IPS DF 6.9 (cell line): ENCODE measurements at regions not wholly inside any gene's neighbourhood (a gene's known extent, or its start where the extent isn't known, plus 50 kb on each side); places are given as distances from the start of the nearest gene placed in this dataset.

Source experiments
- DNase-seq: peaks from one replicate; pipeline ENCODE4 v3.0.0-alpha.2; 2013; ENCODE audit warnings: low read depth, low spot score
- H3K27ac ChIP-seq: one replicate; pipeline ENCODE4 v1.5.1; 2013; ENCODE audit warnings: low read length, control low read depth
- H3K27me3 ChIP-seq: 2 replicates; pipeline ENCODE4 v1.6.1; 2013; ENCODE audit warnings: mild to moderate bottlenecking, low read length; ENCODE audit not compliant: control insufficient read depth, insufficient read depth
- H3K36me3 ChIP-seq: 2 replicates; pipeline ENCODE4 v1.6.1; 2013; ENCODE audit warnings: low read length; ENCODE audit not compliant: control insufficient read depth, insufficient read depth
- H3K4me1 ChIP-seq: 2 replicates; pipeline ENCODE4 v1.6.1; 2013; ENCODE audit warnings: low read length; ENCODE audit not compliant: control insufficient read depth, insufficient read depth
- H3K4me3 ChIP-seq: 2 replicates; pipeline ENCODE4 v1.5.1; 2013; ENCODE audit warnings: mild to moderate bottlenecking, low read length
- H3K9me3 ChIP-seq: 2 replicates; pipeline ENCODE4 v1.6.1; 2013; ENCODE audit warnings: low read length, inconsistent platforms; ENCODE audit not compliant: control insufficient read depth, insufficient read depth
- WGBS: extraction: QIAGEN DNeasy Blood & Tissue Kit; methylation state at CpG from one replicate; pipeline ENCODE4 v1.1.7; 2013; ENCODE audit warnings: mixed read lengths, missing lambda C conversion rate; ENCODE audit not compliant: insufficient read length, insufficient coverage; 5-methylcytosine and 5-hydroxymethylcytosine counted together

- Histone ChIP-seq H3K27me3 (no peaks in the 10 kb centered on the region), H3K36me3 (no peaks in the 10 kb centered on the region), H3K4me3 (no peak overlapping the region), H3K27ac (no peak overlapping the region), H3K4me1 (peaks cover 2% of the 10 kb centered on the region; the same call in 1 of the 2 replicates), H3K9me3 (no peaks in the 10 kb centered on the region)
- no CpG with 5 or more reads among the region's 2 CpGs for WGBS
- no peak for DNase-seq
Measured at GRCh38 chr15:36230776-36231175, 348.6 kb upstream of the CDIN1 start.

DNA sequence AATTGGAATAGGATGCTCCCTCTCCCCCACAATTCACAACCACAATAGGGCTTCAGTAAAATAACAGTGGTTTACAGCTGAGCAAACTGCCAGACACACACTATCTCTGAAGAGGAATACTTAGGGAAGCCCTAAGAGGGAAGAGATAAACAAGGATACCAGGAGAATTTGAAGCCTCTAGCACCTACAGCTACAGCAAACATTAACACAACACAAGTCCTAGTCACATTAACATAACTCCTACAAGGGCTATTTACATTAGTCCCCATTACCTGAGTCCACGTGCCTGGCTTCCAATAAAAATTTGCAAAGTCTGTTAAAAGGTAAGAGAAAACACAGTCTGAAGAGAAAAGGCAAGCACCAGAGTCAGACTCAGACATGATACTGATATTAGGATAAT is 346.9 kb upstream of the CDIN1 start:
- no peak overlapping the region for H3K27ac ChIP-seq
- no peaks in the 10 kb centered on the region for H3K36me3 ChIP-seq
- H3K27me3 ChIP-seq = no peaks in the 10 kb centered on the region
- no peaks in the 10 kb centered on the region for H3K9me3 ChIP-seq
- no CpG with 5 or more reads among the region's 1 CpG for WGBS
- peak; percentile 25 for DNase-seq
- no peak overlapping the region for H3K4me3 ChIP-seq
- peaks cover 2% of the 10 kb centered on the region; the same call in 1 of the 2 replicates for H3K4me1 ChIP-seq

GRCh38 chr15:36234743-36235142 is 344.7 kb upstream of the CDIN1 start:
- DNase-seq = no peak
- H3K27ac ChIP-seq = no peak overlapping the region
- no peaks in the 10 kb centered on the region for H3K27me3 ChIP-seq
- no peak overlapping the region for H3K4me3 ChIP-seq
- H3K36me3 ChIP-seq = no peaks in the 10 kb centered on the region
- no peaks in the 10 kb centered on the region for H3K9me3 ChIP-seq
- peaks cover 2% of the 10 kb centered on the region; the same call in 1 of the 2 replicates for H3K4me1 ChIP-seq

DNA sequence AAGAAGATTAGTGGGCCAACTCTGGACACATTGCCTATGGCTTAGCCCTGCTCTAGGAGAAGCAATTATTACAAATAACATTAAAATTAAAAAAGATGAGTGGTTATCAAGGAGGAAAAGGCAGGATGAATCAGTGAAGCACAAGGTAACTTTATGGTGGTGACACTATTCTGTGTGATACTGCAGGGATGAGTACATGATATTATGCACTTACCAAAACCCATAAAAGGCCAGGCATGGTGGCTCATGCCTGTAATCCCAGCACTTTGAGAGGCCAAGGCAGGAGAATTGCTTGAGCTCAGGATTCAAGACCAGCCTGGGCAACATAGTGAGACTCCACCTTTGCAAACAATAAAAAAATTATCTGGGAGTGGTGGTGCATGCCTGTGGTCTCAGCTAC is 344.3 kb upstream of the CDIN1 start:
- Histone ChIP-seq H3K4me1 (peaks cover 2% of the 10 kb centered on the region; the same call in 1 of the 2 replicates), H3K9me3 (no peaks in the 10 kb centered on the region), H3K36me3 (no peaks in the 10 kb centered on the region), H3K27ac (no peak overlapping the region), H3K4me3 (no peak overlapping the region), H3K27me3 (no peaks in the 10 kb centered on the region)
- no peak for DNase-seq

- Histone ChIP-seq H3K4me1 (no peaks in the 10 kb centered on the region), H3K4me3 (no peak overlapping the region), H3K36me3 (no peaks in the 10 kb centered on the region), H3K9me3 (no peaks in the 10 kb centered on the region), H3K27ac (no peak overlapping the region), H3K27me3 (no peaks in the 10 kb centered on the region)
- WGBS = no CpG with 5 or more reads among the region's 1 CpG
- no peak for DNase-seq
Measured at GRCh38 chr15:36239509-36239908, 339.9 kb upstream of the CDIN1 start.

GRCh38 chr15:36251450-36251849 is 328.0 kb upstream of the CDIN1 start:
- Histone ChIP-seq H3K9me3 (no peaks in the 10 kb centered on the region), H3K27ac (no peak overlapping the region), H3K4me1 (peaks cover 3% of the 10 kb centered on the region; the same call in 1 of the 2 replicates), H3K36me3 (no peaks in the 10 kb centered on the region), H3K4me3 (no peak overlapping the region), H3K27me3 (no peaks in the 10 kb centered on the region)
- WGBS = no CpG with 5 or more reads among the region's 1 CpG
- no peak for DNase-seq

- no CpG with 5 or more reads among the region's 10 CpGs for WGBS
- Histone ChIP-seq H3K27me3 (no peaks in the 10 kb centered on the region), H3K4me1 (peaks cover 3% of the 10 kb centered on the region; the same call in 1 of the 2 replicates), H3K36me3 (no peaks in the 10 kb centered on the region), H3K4me3 (no peak overlapping the region), H3K9me3 (no peaks in the 10 kb centered on the region), H3K27ac (no peak overlapping the region)
- DNase-seq = no peak
Measured at GRCh38 chr15:36252146-36252711, 327.2 kb upstream of the CDIN1 start.

DNA sequence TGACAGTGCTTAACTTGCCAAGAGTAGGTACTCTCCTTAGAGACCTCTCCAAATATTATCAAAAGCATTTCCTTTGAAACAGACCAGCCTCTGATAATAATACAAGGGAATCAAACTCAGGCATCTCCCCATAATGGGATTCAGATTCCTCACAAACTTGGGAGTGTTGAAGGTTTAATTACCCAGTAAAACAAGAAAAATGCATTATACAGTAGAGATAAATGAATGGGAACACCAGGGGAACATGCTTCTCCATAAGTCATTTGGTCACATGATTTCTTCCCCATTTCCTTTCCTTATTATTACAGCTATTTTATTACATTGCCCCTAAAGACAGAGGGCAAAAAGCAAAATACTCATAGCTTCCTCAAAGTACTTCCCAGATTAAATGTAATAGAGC is 325.0 kb upstream of the CDIN1 start:
- Histone ChIP-seq H3K27ac (no peak overlapping the region), H3K4me3 (no peak overlapping the region), H3K9me3 (no peaks in the 10 kb centered on the region), H3K4me1 (peaks cover 3% of the 10 kb centered on the region; the same call in 1 of the 2 replicates), H3K27me3 (no peaks in the 10 kb centered on the region), H3K36me3 (no peaks in the 10 kb centered on the region)
- DNase-seq = no peak

DNA sequence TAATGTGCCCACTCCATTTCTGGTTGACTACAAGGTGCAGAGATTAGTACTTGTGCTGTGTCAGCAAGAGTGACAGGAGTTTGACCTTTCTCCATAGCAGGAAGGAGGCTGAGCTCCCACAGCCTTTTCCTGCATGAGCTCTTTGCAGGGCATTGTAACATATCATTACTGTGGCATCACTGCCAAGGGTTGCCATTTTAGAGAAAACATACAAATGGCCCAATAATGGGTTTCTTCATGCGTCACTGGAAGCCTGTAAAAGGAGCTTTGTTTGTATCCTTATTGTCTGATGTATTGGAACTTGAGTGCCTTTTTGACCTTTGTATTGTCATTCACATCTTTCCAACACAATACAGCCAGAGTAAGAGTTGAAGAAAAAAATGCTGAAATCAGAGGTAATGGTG is 323.0 kb upstream of the CDIN1 start:
- Histone ChIP-seq H3K36me3 (no peaks in the 10 kb centered on the region), H3K4me1 (peaks cover 3% of the 10 kb centered on the region; the same call in 1 of the 2 replicates), H3K4me3 (no peak overlapping the region), H3K9me3 (no peaks in the 10 kb centered on the region), H3K27me3 (no peaks in the 10 kb centered on the region), H3K27ac (no peak overlapping the region)
- WGBS = no CpG with 5 or more reads among the region's 1 CpG
- no peak for DNase-seq

DNA sequence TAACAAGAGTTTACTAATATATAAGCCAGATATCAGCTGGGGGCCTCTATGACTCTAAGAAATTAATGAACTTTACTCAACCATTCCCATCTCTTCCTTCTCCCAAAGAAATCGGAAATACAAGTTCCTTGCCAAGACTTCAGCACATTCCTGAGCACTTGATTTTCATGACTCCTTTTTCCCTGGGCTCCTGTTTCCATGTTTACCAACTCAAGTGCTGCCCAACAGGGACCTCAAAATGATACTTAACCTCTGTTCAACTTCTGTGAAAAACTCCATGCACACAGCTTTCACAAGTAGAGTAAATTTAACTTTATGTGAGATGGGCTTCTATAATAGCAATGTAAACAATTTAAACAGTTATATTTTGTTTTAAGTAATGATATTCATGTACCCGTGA is 315.8 kb upstream of the CDIN1 start:
- Histone ChIP-seq H3K4me3 (no peak overlapping the region), H3K27ac (no peak overlapping the region), H3K27me3 (no peaks in the 10 kb centered on the region), H3K36me3 (no peaks in the 10 kb centered on the region), H3K4me1 (no peaks in the 10 kb centered on the region; the same call in 1 of the 2 replicates), H3K9me3 (no peaks in the 10 kb centered on the region)
- DNase-seq = no peak
- WGBS = no CpG with 5 or more reads among the region's 2 CpGs

- H3K36me3 ChIP-seq = no peaks in the 10 kb centered on the region
- H3K27ac ChIP-seq = no peak overlapping the region
- H3K4me1 ChIP-seq = no peaks in the 10 kb centered on the region; the same call in 1 of the 2 replicates
- H3K9me3 ChIP-seq = no peaks in the 10 kb centered on the region
- H3K27me3 ChIP-seq = no peaks in the 10 kb centered on the region
- no peak overlapping the region for H3K4me3 ChIP-seq
- WGBS = no CpG with 5 or more reads among the region's 1 CpG
- no peak for DNase-seq
Measured at GRCh38 chr15:36265422-36265821, 314.0 kb upstream of the CDIN1 start.
